Nephron (organoid): ENCODE measurements at regions not wholly inside any gene's neighbourhood (a gene's known extent, or its start where the extent isn't known, plus 50 kb on each side); places are given as distances from the start of the nearest gene placed in this dataset.
A peak's percentile ranks its signal among the peaks of the same experiment; 100 is the strongest.

Experiments
- H3K27ac Mint-ChIP-seq, 3 experiments: 2 replicates each; pipeline ENCODE4 v1.8.0; 2020; ENCODE audit warnings: mixed read lengths in 3 of 3, mild to moderate bottlenecking in 2 of 3, moderate library complexity in 1 of 3
- H3K27me3 Mint-ChIP-seq: 2 replicates; pipeline ENCODE4 v1.8.0; 2021; ENCODE audit warnings: low read depth, mild to moderate bottlenecking, moderate library complexity, mixed read lengths
- H3K36me3 Mint-ChIP-seq: 2 replicates; pipeline ENCODE4 v1.8.0; 2020; ENCODE audit warnings: low read depth, mixed read lengths
- H3K4me1 Mint-ChIP-seq: 2 replicates; pipeline ENCODE4 v1.8.0; 2020; ENCODE audit warnings: mixed read lengths
- H3K4me3 Mint-ChIP-seq, 3 experiments: 2 replicates each; pipeline ENCODE4 v1.8.0; 2020; ENCODE audit warnings: mild to moderate bottlenecking in 3 of 3, mixed read lengths in 3 of 3, moderate library complexity in 2 of 3
- H3K9me3 Mint-ChIP-seq: 2 replicates; pipeline ENCODE4 v1.8.0; 2020; ENCODE audit warnings: mixed read lengths
- TF ChIP-seq, protein P1 (sequence below), 3 experiments: fragments of 200-600 bp; sonication (generic); IDR thresholded peaks; one replicate each; pipeline ENCODE4 v1.5.0; 2021; ENCODE audit warnings: antibody characterized with exemption in 3 of 3; ENCODE audit not compliant: unreplicated experiment in 3 of 3

DNA sequence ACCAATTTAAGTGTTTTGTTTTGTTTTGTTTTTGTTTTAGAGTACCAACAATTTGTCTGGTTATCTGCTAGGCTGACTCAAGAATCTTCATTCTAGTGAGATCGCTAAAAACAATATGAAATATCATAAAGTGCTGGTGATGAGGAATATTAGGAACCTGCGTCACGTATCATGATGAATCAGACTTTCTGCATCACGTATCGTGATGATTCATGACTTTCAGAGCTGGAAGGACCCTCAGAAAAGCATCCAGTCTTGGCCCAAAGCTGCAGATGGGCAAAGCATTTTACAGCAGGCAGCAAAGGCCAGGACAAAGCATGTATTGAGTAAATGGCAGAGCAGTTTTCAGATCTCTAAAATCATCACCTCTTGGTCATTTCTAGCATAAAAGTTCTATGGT lies 278.0 kb upstream of the BOD1L1 start:
- Mint-ChIP-seq H3K27me3 (peaks cover 11% of the 10 kb centered on the region), H3K27ac (no peak overlapping the region), H3K9me3 (no peaks in the 10 kb centered on the region), H3K36me3 (no peaks in the 10 kb centered on the region), H3K4me1 (peaks cover 9% of the 10 kb centered on the region), H3K4me3 (no peak overlapping the region)
- TF ChIP-seq, protein P1, sequence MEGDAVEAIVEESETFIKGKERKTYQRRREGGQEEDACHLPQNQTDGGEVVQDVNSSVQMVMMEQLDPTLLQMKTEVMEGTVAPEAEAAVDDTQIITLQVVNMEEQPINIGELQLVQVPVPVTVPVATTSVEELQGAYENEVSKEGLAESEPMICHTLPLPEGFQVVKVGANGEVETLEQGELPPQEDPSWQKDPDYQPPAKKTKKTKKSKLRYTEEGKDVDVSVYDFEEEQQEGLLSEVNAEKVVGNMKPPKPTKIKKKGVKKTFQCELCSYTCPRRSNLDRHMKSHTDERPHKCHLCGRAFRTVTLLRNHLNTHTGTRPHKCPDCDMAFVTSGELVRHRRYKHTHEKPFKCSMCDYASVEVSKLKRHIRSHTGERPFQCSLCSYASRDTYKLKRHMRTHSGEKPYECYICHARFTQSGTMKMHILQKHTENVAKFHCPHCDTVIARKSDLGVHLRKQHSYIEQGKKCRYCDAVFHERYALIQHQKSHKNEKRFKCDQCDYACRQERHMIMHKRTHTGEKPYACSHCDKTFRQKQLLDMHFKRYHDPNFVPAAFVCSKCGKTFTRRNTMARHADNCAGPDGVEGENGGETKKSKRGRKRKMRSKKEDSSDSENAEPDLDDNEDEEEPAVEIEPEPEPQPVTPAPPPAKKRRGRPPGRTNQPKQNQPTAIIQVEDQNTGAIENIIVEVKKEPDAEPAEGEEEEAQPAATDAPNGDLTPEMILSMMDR (IDR thresholded peaks at IDR 0.05; ENCODE audit: unreplicated experiment in 3 of 3), result no peak

DNA sequence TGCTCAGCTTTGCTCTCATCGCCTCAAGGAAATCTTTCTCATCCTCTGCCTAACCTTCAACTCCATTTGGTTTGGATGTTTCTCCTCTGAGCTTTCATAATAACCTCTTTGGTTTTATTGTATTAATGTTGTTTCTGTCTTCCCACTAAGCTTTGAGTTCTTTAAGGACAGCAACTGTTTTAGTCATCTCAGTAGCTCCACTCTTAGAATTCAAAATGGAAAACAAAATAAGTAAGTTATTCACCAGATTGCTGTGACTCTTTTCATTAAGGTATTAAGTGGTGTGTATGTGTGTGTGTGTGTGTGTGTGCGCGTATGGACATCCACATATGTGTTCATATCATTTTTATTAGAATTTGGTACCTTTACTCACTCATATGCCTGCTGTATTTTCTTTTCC lies 279.2 kb upstream of the BOD1L1 start:
- H3K9me3 Mint-ChIP-seq, result no peaks in the 10 kb centered on the region
- no peaks in the 10 kb centered on the region for H3K4me1 Mint-ChIP-seq
- peak overlapping the region; percentile 24 to 87 (median 44) for H3K27ac Mint-ChIP-seq
- peaks cover 8% of the 10 kb centered on the region for H3K27me3 Mint-ChIP-seq
- H3K36me3 Mint-ChIP-seq, result no peaks in the 10 kb centered on the region
- TF ChIP-seq, protein P1 (IDR thresholded peaks at IDR 0.05; ENCODE audit: unreplicated experiment in 3 of 3), result no peak
- no peak overlapping the region for H3K4me3 Mint-ChIP-seq

DNA sequence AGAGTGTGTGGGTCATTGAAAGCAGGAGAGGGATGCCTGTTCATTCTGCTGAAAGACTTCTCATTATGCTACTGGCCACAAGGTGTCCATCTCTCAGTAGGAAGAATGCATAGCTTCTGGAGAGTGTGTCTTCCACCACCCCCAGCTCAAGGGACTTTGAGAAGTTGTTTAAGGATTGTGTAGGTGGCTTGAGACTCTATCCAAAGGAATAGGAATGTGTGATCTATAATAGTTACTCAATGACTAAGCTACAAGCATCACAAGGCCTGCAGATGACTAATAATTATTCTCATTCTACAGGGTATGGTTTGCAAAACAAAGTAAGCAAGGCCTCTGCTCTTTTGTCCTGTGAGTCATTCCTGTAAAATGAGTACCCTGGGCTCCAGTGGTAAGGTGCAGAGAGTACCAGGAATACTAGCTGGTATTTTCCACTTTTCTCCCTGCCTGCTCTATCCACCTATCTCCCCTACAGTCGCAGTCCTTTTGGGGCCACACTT lies 279.8 kb upstream of the BOD1L1 start:
- Mint-ChIP-seq H3K27ac (peak overlapping the region; percentile 24 to 87 (median 44)), H3K4me1 (no peaks in the 10 kb centered on the region), H3K4me3 (no peak overlapping the region), H3K36me3 (no peaks in the 10 kb centered on the region), H3K27me3 (peaks cover 8% of the 10 kb centered on the region), H3K9me3 (no peaks in the 10 kb centered on the region)
- TF ChIP-seq, protein P1 (IDR thresholded peaks at IDR 0.05; ENCODE audit: unreplicated experiment in 3 of 3), result no peak

DNA sequence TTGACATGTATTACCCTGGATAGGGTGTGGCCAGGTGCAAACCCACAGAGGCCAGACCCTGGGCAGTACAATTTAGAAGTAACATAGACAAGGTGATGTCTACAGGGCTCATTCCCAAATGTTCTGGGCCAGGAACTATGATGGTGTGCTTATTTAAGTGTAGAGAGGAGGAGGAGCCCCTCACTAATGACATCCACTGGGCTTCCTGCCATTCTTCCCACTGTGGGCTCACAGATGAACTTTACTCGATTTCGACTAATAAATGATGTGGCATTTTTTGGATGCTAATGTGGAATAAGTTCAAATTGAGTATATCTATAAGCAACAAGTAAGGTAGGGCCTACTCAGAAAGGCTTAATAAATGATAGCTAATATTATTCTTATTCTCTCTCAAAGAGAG lies 280.9 kb upstream of the BOD1L1 start:
- TF ChIP-seq, protein P1 (IDR thresholded peaks at IDR 0.05; ENCODE audit: unreplicated experiment in 3 of 3), result no peak
- H3K36me3 Mint-ChIP-seq, result no peaks in the 10 kb centered on the region
- no peaks in the 10 kb centered on the region for H3K4me1 Mint-ChIP-seq
- H3K27ac Mint-ChIP-seq, result peak overlapping the region in 1 of 3 experiments; percentile 87
- no peaks in the 10 kb centered on the region for H3K9me3 Mint-ChIP-seq
- H3K27me3 Mint-ChIP-seq, result peaks cover 9% of the 10 kb centered on the region
- H3K4me3 Mint-ChIP-seq, result no peak overlapping the region

DNA sequence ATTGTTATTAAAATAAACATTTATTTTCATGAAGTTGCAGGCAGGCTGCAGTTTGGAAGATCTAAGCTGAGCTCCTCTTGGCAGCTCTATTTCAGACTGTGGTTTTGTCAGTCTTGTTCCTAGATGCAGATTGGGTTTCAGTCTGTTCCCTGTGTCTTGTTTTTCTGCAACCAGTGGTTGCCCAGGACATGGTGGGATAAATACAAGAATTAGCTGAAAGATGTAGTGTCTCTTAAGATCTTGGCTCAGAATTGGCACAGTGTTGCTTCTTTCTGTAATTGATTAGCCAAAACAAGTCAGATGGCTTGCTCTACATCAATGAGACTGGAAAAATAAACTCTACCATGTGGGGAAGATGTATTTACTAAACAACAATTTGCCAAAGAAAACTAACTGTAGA lies 283.0 kb upstream of the BOD1L1 start:
- Mint-ChIP-seq H3K9me3 (no peaks in the 10 kb centered on the region), H3K27ac (no peak overlapping the region), H3K27me3 (peaks cover 4% of the 10 kb centered on the region), H3K4me1 (no peaks in the 10 kb centered on the region), H3K4me3 (no peak overlapping the region), H3K36me3 (no peaks in the 10 kb centered on the region)
- TF ChIP-seq, protein P1 (IDR thresholded peaks at IDR 0.05; ENCODE audit: unreplicated experiment in 3 of 3), result no peak

DNA sequence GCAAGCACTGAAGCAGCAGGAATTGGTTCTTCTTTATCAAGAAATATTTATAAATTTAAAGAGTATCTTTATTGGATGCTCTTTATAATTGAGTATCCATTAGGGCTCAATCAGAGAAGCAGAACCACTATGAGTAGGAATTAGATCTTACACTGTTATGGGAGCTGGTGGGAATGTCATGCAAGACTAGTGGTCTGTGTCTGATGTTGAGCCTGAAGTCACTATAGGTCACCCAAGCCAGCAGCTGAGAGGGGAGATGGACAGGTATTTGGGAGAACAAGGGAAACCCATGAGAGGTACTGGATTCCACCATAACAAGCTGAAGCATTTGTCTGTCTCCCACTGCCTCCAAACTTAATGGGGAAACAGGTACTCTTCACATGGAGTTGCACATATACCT lies 283.7 kb upstream of the BOD1L1 start:
- TF ChIP-seq, protein P1 (IDR thresholded peaks at IDR 0.05; ENCODE audit: unreplicated experiment in 3 of 3), result no peak
- H3K9me3 Mint-ChIP-seq, result no peaks in the 10 kb centered on the region
- H3K27ac Mint-ChIP-seq, result no peak overlapping the region
- H3K36me3 Mint-ChIP-seq, result no peaks in the 10 kb centered on the region
- peaks cover 4% of the 10 kb centered on the region for H3K27me3 Mint-ChIP-seq
- no peak overlapping the region for H3K4me3 Mint-ChIP-seq
- no peaks in the 10 kb centered on the region for H3K4me1 Mint-ChIP-seq
